IPS DF 6.9 (cell line): ENCODE measurements at regions not wholly inside any gene's neighbourhood (a gene's known extent, or its start where the extent isn't known, plus 50 kb on each side); places are given as distances from the start of the nearest gene placed in this dataset.
A peak's percentile ranks its signal among the peaks of the same experiment; 100 is the strongest.
"Not testable (repeated sequence)": the region's sequence is repeated elsewhere in the genome, so short reads cannot be mapped to it uniquely, and the experiment has no call there.

Source experiments
- DNase-seq: peaks from one replicate; pipeline ENCODE4 v3.0.0-alpha.2; 2013; ENCODE audit warnings: low read depth, low spot score
- H3K27ac ChIP-seq: one replicate; pipeline ENCODE4 v1.5.1; 2013; ENCODE audit warnings: low read length, control low read depth
- H3K27me3 ChIP-seq: 2 replicates; pipeline ENCODE4 v1.6.1; 2013; ENCODE audit warnings: mild to moderate bottlenecking, low read length; ENCODE audit not compliant: control insufficient read depth, insufficient read depth
- H3K36me3 ChIP-seq: 2 replicates; pipeline ENCODE4 v1.6.1; 2013; ENCODE audit warnings: low read length; ENCODE audit not compliant: control insufficient read depth, insufficient read depth
- H3K4me1 ChIP-seq: 2 replicates; pipeline ENCODE4 v1.6.1; 2013; ENCODE audit warnings: low read length; ENCODE audit not compliant: control insufficient read depth, insufficient read depth
- H3K4me3 ChIP-seq: 2 replicates; pipeline ENCODE4 v1.5.1; 2013; ENCODE audit warnings: mild to moderate bottlenecking, low read length
- H3K9me3 ChIP-seq: 2 replicates; pipeline ENCODE4 v1.6.1; 2013; ENCODE audit warnings: low read length, inconsistent platforms; ENCODE audit not compliant: control insufficient read depth, insufficient read depth
- WGBS: extraction: QIAGEN DNeasy Blood & Tissue Kit; methylation state at CpG from one replicate; pipeline ENCODE4 v1.1.7; 2013; ENCODE audit warnings: mixed read lengths, missing lambda C conversion rate; ENCODE audit not compliant: insufficient read length, insufficient coverage; 5-methylcytosine and 5-hydroxymethylcytosine counted together

- H3K36me3 ChIP-seq: no peaks in the 10 kb centered on the region
- no peak for DNase-seq
- WGBS: no CpG with 5 or more reads among the region's 1 CpG
- H3K27me3 ChIP-seq: no peaks in the 10 kb centered on the region
- H3K9me3 ChIP-seq: no peaks in the 10 kb centered on the region
- H3K4me3 ChIP-seq: no peak overlapping the region
- no peaks in the 10 kb centered on the region for H3K4me1 ChIP-seq
- no peak overlapping the region for H3K27ac ChIP-seq
These were observed 946.9 kb downstream of the EPHA3 start for GRCh38 chr3:90054311-90054710.

- DNase-seq: no peak
- Histone ChIP-seq H3K4me1 (no peaks in the 10 kb centered on the region), H3K9me3 (no peaks in the 10 kb centered on the region), H3K4me3 (no peak overlapping the region), H3K27me3 (no peaks in the 10 kb centered on the region), H3K36me3 (no peaks in the 10 kb centered on the region), H3K27ac (no peak overlapping the region)
- WGBS: no CpG with 5 or more reads among the region's 2 CpGs
These were observed 948.2 kb downstream of the EPHA3 start for GRCh38 chr3:90055666-90056065.

GRCh38 chr3:90056281-90057032 is 949.0 kb downstream of the EPHA3 start:
- Histone ChIP-seq H3K36me3 (no peaks in the 10 kb centered on the region), H3K4me3 (no peak overlapping the region), H3K27me3 (no peaks in the 10 kb centered on the region), H3K9me3 (no peaks in the 10 kb centered on the region), H3K4me1 (no peaks in the 10 kb centered on the region), H3K27ac (no peak overlapping the region)
- no peak for DNase-seq
- no CpG with 5 or more reads among the region's 2 CpGs for WGBS

GRCh38 chr3:90062016-90062415 is 954.6 kb downstream of the EPHA3 start:
- no peak overlapping the region for H3K4me3 ChIP-seq
- no peak for DNase-seq
- no peaks in the 10 kb centered on the region for H3K36me3 ChIP-seq
- H3K27ac ChIP-seq: no peak overlapping the region
- H3K4me1 ChIP-seq: no peaks in the 10 kb centered on the region
- no peaks in the 10 kb centered on the region for H3K9me3 ChIP-seq
- H3K27me3 ChIP-seq: no peaks in the 10 kb centered on the region

- no CpG with 5 or more reads among the region's 2 CpGs for WGBS
- no peak overlapping the region for H3K27ac ChIP-seq
These were observed 955.3 kb downstream of the EPHA3 start for GRCh38 chr3:90062631-90063200.

GRCh38 chr3:90068783-90069182 is 961.4 kb downstream of the EPHA3 start:
- Histone ChIP-seq H3K36me3 (no peaks in the 10 kb centered on the region), H3K4me1 (peaks cover 1% of the 10 kb centered on the region; the same call in 1 of the 2 replicates), H3K9me3 (no peaks in the 10 kb centered on the region), H3K27me3 (no peaks in the 10 kb centered on the region), H3K27ac (no peak overlapping the region), H3K4me3 (no peak overlapping the region)
- no peak for DNase-seq
- WGBS: no CpG with 5 or more reads among the region's 3 CpGs

More at GRCh38 chr3:90062631-90063200, 955.3 kb downstream of the EPHA3 start:
- H3K9me3 ChIP-seq: no peaks in the 10 kb centered on the region
- H3K4me3 ChIP-seq: no peak overlapping the region
- no peak for DNase-seq
- H3K4me1 ChIP-seq: no peaks in the 10 kb centered on the region
- no peaks in the 10 kb centered on the region for H3K27me3 ChIP-seq
- no peaks in the 10 kb centered on the region for H3K36me3 ChIP-seq

GRCh38 chr3:90069748-90070147 is 962.3 kb downstream of the EPHA3 start:
- Histone ChIP-seq H3K9me3 (no peaks in the 10 kb centered on the region), H3K4me1 (peaks cover 1% of the 10 kb centered on the region; the same call in 1 of the 2 replicates), H3K36me3 (no peaks in the 10 kb centered on the region), H3K4me3 (no peak overlapping the region), H3K27me3 (no peaks in the 10 kb centered on the region), H3K27ac (no peak overlapping the region)
- no CpG with 5 or more reads among the region's 1 CpG for WGBS
- DNase-seq: no peak

- Histone ChIP-seq H3K4me1 (no peaks in the 10 kb centered on the region), H3K27me3 (no peaks in the 10 kb centered on the region), H3K9me3 (no peaks in the 10 kb centered on the region), H3K36me3 (no peaks in the 10 kb centered on the region), H3K4me3 (no peak overlapping the region), H3K27ac (no peak overlapping the region)
- DNase-seq: no peak
These were observed 968.7 kb downstream of the EPHA3 start for GRCh38 chr3:90076136-90076535.

- Histone ChIP-seq H3K27ac (no peak overlapping the region), H3K4me3 (no peak overlapping the region), H3K4me1 (no peaks in the 10 kb centered on the region; the same call in 1 of the 2 replicates), H3K36me3 (no peaks in the 10 kb centered on the region), H3K9me3 (no peaks in the 10 kb centered on the region), H3K27me3 (no peaks in the 10 kb centered on the region)
- peak; percentile 25 for DNase-seq
- no CpG with 5 or more reads among the region's 1 CpG for WGBS
These were observed 973.6 kb downstream of the EPHA3 start for GRCh38 chr3:90080988-90081387.

- not testable (repeated sequence) for H3K27ac ChIP-seq, H3K4me1 ChIP-seq, H3K9me3 ChIP-seq, DNase-seq, H3K27me3 ChIP-seq, H3K36me3 ChIP-seq, H3K4me3 ChIP-seq
- 100% methylated on average over 3 of the region's 8 CpGs for whole genome bisulfite sequencing
These were observed 978.9 kb downstream of the EPHA3 start for GRCh38 chr3:90086297-90086696.

GRCh38 chr3:90087703-90088102 is 980.3 kb downstream of the EPHA3 start:
- Histone ChIP-seq H3K4me3 (no peak overlapping the region), H3K9me3 (no peaks in the 10 kb centered on the region), H3K36me3 (no peaks in the 10 kb centered on the region), H3K27ac (no peak overlapping the region), H3K4me1 (no peaks in the 10 kb centered on the region), H3K27me3 (no peaks in the 10 kb centered on the region)
- no CpG with 5 or more reads among the region's 2 CpGs for WGBS
- no peak for DNase-seq
